ENCODE measurements at regions not wholly inside any gene's neighbourhood (a gene's known extent, or its start where the extent isn't known, plus 50 kb on each side); places are given as distances from the start of the nearest gene placed in this dataset.
"Not testable (repeated sequence)": the region's sequence is repeated elsewhere in the genome, so short reads cannot be mapped to it uniquely, and the experiment has no call there.

DNA sequence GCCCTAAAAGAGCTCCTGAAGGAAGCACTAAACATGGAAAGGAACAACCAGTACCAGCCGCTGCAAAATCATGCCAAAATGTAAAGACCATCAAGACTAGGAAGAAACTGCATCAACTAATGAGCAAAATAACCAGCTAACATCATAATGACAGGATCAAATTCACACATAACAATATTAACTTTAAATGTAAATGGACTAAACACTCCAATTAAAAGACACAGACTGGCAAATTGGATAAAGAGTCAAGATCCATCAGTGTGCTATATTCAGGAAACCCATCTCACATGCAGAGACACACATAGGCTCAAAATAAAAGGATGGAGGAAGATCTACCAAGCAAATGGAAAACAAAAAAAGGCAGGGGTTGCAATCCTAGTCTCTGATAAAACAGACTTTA lies 364.4 kb downstream of the CD83 start:
- TF ChIP-seq, protein P1, sequence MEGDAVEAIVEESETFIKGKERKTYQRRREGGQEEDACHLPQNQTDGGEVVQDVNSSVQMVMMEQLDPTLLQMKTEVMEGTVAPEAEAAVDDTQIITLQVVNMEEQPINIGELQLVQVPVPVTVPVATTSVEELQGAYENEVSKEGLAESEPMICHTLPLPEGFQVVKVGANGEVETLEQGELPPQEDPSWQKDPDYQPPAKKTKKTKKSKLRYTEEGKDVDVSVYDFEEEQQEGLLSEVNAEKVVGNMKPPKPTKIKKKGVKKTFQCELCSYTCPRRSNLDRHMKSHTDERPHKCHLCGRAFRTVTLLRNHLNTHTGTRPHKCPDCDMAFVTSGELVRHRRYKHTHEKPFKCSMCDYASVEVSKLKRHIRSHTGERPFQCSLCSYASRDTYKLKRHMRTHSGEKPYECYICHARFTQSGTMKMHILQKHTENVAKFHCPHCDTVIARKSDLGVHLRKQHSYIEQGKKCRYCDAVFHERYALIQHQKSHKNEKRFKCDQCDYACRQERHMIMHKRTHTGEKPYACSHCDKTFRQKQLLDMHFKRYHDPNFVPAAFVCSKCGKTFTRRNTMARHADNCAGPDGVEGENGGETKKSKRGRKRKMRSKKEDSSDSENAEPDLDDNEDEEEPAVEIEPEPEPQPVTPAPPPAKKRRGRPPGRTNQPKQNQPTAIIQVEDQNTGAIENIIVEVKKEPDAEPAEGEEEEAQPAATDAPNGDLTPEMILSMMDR (IDR thresholded peaks at IDR 0.05; ENCODE audit: insufficient read depth, low read length): not testable (repeated sequence)
- not testable (repeated sequence) for TF ChIP-seq POLR2AphosphoS5 (IDR thresholded peaks at IDR 0.05; ENCODE audit: low read depth); GABPA (IDR thresholded peaks at IDR 0.05; ENCODE audit: low read depth); SPI1 (IDR thresholded peaks at IDR 0.05; ENCODE audit: borderline replicate concordance, low read depth)
- TF ChIP-seq, protein P2, sequence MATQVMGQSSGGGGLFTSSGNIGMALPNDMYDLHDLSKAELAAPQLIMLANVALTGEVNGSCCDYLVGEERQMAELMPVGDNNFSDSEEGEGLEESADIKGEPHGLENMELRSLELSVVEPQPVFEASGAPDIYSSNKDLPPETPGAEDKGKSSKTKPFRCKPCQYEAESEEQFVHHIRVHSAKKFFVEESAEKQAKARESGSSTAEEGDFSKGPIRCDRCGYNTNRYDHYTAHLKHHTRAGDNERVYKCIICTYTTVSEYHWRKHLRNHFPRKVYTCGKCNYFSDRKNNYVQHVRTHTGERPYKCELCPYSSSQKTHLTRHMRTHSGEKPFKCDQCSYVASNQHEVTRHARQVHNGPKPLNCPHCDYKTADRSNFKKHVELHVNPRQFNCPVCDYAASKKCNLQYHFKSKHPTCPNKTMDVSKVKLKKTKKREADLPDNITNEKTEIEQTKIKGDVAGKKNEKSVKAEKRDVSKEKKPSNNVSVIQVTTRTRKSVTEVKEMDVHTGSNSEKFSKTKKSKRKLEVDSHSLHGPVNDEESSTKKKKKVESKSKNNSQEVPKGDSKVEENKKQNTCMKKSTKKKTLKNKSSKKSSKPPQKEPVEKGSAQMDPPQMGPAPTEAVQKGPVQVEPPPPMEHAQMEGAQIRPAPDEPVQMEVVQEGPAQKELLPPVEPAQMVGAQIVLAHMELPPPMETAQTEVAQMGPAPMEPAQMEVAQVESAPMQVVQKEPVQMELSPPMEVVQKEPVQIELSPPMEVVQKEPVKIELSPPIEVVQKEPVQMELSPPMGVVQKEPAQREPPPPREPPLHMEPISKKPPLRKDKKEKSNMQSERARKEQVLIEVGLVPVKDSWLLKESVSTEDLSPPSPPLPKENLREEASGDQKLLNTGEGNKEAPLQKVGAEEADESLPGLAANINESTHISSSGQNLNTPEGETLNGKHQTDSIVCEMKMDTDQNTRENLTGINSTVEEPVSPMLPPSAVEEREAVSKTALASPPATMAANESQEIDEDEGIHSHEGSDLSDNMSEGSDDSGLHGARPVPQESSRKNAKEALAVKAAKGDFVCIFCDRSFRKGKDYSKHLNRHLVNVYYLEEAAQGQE (IDR thresholded peaks at IDR 0.05; ENCODE audit: insufficient replicate concordance, low read depth): not testable (repeated sequence)

Measured in HL-60 (cell line).